IPS-15b (cell line): ENCODE measurements at regions not wholly inside any gene's neighbourhood (a gene's known extent, or its start where the extent isn't known, plus 50 kb on each side); places are given as distances from the start of the nearest gene placed in this dataset.

Source experiments
- H3K27me3 ChIP-seq: one replicate; pipeline ENCODE4 v1.6.1; 2013; ENCODE audit warnings: low read length; ENCODE audit not compliant: control insufficient read depth, insufficient read depth
- H3K36me3 ChIP-seq: one replicate; pipeline ENCODE4 v1.6.1; 2013; ENCODE audit warnings: low read length; ENCODE audit not compliant: control insufficient read depth, insufficient read depth
- H3K4me1 ChIP-seq: one replicate; pipeline ENCODE4 v1.6.1; 2013; ENCODE audit warnings: mild to moderate bottlenecking, low read length; ENCODE audit not compliant: control insufficient read depth, insufficient read depth
- H3K4me3 ChIP-seq: one replicate; pipeline ENCODE4 v1.5.1; 2013; ENCODE audit warnings: low read depth, low read length
- H3K9ac ChIP-seq: one replicate; pipeline ENCODE4 v1.6.1; 2013; ENCODE audit warnings: low read depth, mild to moderate bottlenecking, low read length
- H3K9me3 ChIP-seq: one replicate; pipeline ENCODE4 v1.6.1; 2013; ENCODE audit warnings: mild to moderate bottlenecking, low read length; ENCODE audit not compliant: control insufficient read depth, insufficient read depth

GRCh38 chr14:43981135-43981768 is 525.8 kb downstream of the FSCB start:
- H3K36me3 ChIP-seq = no peaks in the 10 kb centered on the region
- no peak overlapping the region for H3K9ac ChIP-seq
- H3K27me3 ChIP-seq = no peaks in the 10 kb centered on the region
- no peak overlapping the region for H3K4me3 ChIP-seq
- H3K9me3 ChIP-seq = no peaks in the 10 kb centered on the region
- H3K4me1 ChIP-seq = no peaks in the 10 kb centered on the region

- Histone ChIP-seq H3K9me3 (no peaks in the 10 kb centered on the region), H3K36me3 (no peaks in the 10 kb centered on the region)
Measured at GRCh38 chr14:43956741-43957140, 550.3 kb downstream of the FSCB start.

GRCh38 chr14:43949400-43949799 is 557.7 kb downstream of the FSCB start:
- peaks cover 12% of the 10 kb centered on the region for H3K4me1 ChIP-seq

More at GRCh38 chr14:43956741-43957140, 550.3 kb downstream of the FSCB start:
- H3K27me3 ChIP-seq = no peaks in the 10 kb centered on the region
- no peak overlapping the region for H3K4me3 ChIP-seq
- H3K4me1 ChIP-seq = no peaks in the 10 kb centered on the region
- no peak overlapping the region for H3K9ac ChIP-seq

GRCh38 chr14:43939836-43940235 is 567.2 kb downstream of the FSCB start:
- no peaks in the 10 kb centered on the region for H3K27me3 ChIP-seq
- H3K9ac ChIP-seq = no peak overlapping the region
- no peaks in the 10 kb centered on the region for H3K9me3 ChIP-seq
- H3K4me1 ChIP-seq = no peaks in the 10 kb centered on the region
- no peaks in the 10 kb centered on the region for H3K36me3 ChIP-seq
- no peak overlapping the region for H3K4me3 ChIP-seq

More at GRCh38 chr14:43949400-43949799, 557.7 kb downstream of the FSCB start:
- Histone ChIP-seq H3K4me3 (no peak overlapping the region), H3K36me3 (no peaks in the 10 kb centered on the region), H3K9me3 (no peaks in the 10 kb centered on the region), H3K9ac (no peak overlapping the region), H3K27me3 (no peaks in the 10 kb centered on the region)

DNA sequence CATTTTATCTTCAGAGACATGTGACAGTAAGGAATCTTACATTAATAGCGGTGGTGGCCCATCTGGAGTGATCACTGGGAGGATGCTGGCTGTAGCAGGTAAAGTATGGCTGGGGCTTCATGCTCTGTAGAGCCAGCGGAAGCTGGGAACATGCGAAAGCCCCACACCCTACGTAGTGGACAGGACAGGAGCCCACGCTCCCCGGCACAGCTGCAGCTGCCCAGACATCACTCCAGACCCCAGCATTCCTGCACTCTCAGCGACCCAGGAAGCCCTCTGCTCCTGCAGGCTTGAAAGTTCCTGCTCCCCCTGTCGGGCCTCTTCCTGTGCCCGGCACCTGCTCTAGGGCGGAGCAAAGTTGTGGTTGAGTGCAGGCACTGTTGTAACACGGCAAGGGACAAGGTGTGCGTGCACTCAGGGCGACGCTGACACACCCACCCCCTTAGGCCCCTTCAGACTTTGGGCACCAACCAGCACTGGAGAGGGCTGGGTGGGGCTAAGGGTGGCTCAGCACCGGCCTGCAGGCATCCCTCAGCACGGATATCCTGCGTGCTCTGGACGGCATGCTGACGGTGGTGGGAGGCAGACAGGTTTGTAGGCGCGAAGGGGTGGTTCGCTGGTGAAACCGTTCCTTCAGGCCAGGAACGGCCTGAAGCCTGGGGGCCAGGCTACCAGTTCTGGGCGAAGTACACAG is 568.3 kb downstream of the FSCB start:
- no peaks in the 10 kb centered on the region for H3K4me1 ChIP-seq
- no peaks in the 10 kb centered on the region for H3K9me3 ChIP-seq
- H3K27me3 ChIP-seq = no peaks in the 10 kb centered on the region
- H3K9ac ChIP-seq = no peak overlapping the region
- no peaks in the 10 kb centered on the region for H3K36me3 ChIP-seq
- no peak overlapping the region for H3K4me3 ChIP-seq

DNA sequence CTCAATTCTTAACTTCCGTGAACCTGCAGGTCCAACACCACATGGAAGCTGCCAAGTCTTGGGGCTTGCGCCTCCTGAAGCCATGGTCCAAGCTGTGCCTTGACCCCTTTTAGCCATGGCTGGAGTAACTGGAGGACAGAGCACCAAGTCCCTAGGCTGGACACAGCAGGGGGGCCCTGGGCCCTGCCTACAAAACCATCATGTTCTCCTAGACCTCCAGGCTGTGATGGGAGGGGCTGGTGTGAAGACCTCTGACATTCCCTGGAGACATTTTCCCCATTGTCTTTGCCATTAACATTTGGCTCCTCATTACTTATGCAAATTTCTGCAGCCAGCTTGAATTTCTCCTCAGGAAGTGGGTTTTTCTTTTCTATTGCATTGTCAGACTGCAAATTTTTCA is 570.1 kb downstream of the FSCB start:
- no peaks in the 10 kb centered on the region for H3K27me3 ChIP-seq
- H3K4me3 ChIP-seq = no peak overlapping the region
- no peaks in the 10 kb centered on the region for H3K9me3 ChIP-seq
- no peaks in the 10 kb centered on the region for H3K4me1 ChIP-seq
- H3K9ac ChIP-seq = no peak overlapping the region
- no peaks in the 10 kb centered on the region for H3K36me3 ChIP-seq

GRCh38 chr14:43934102-43934501 is 573.0 kb downstream of the FSCB start:
- Histone ChIP-seq H3K27me3 (no peaks in the 10 kb centered on the region), H3K9ac (no peak overlapping the region), H3K36me3 (no peaks in the 10 kb centered on the region)

DNA sequence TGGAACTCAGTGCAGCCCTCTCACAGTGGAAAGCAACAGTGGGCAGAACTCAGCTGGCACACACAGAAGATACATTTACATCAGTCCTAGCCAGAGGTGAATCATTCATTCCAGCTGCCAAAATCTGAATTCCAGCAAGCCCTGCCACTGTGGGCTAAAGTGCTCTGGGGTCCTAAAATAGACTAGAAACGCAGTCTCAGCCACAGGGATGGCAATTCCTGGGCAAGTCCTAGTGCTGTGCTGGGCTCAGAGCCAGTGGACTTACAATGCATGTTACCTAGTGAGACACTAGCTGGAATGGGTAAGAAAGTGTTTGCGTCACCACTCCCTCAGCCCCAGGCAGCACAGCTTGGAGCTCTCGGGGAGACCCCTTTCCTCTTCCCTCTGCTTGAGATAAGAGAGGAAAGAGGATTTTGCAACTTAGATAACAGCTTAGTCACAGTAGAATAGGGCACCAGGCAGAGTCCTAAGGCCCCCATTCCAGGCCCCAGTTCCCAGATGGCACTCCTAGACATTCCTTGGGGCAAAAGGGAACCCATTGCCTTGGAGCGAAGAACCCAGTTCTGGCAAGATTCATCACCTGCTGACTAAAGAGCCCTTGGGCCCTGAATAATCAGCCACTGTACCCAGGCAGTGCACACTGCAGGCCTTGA is 592.9 kb downstream of the FSCB start:
- H3K9me3 ChIP-seq = no peaks in the 10 kb centered on the region
- H3K9ac ChIP-seq = no peak overlapping the region
- no peak overlapping the region for H3K4me3 ChIP-seq
- H3K36me3 ChIP-seq = no peaks in the 10 kb centered on the region
- no peaks in the 10 kb centered on the region for H3K27me3 ChIP-seq
- H3K4me1 ChIP-seq = no peaks in the 10 kb centered on the region

More at GRCh38 chr14:43934102-43934501, 573.0 kb downstream of the FSCB start:
- no peaks in the 10 kb centered on the region for H3K9me3 ChIP-seq
- H3K4me1 ChIP-seq = no peaks in the 10 kb centered on the region
- no peak overlapping the region for H3K4me3 ChIP-seq

- H3K9ac ChIP-seq = no peak overlapping the region
- no peaks in the 10 kb centered on the region for H3K9me3 ChIP-seq
- H3K27me3 ChIP-seq = no peaks in the 10 kb centered on the region
- no peak overlapping the region for H3K4me3 ChIP-seq
- no peaks in the 10 kb centered on the region for H3K36me3 ChIP-seq
- peaks cover 4% of the 10 kb centered on the region for H3K4me1 ChIP-seq
Measured at GRCh38 chr14:43903209-43903608, 603.9 kb downstream of the FSCB start.

DNA sequence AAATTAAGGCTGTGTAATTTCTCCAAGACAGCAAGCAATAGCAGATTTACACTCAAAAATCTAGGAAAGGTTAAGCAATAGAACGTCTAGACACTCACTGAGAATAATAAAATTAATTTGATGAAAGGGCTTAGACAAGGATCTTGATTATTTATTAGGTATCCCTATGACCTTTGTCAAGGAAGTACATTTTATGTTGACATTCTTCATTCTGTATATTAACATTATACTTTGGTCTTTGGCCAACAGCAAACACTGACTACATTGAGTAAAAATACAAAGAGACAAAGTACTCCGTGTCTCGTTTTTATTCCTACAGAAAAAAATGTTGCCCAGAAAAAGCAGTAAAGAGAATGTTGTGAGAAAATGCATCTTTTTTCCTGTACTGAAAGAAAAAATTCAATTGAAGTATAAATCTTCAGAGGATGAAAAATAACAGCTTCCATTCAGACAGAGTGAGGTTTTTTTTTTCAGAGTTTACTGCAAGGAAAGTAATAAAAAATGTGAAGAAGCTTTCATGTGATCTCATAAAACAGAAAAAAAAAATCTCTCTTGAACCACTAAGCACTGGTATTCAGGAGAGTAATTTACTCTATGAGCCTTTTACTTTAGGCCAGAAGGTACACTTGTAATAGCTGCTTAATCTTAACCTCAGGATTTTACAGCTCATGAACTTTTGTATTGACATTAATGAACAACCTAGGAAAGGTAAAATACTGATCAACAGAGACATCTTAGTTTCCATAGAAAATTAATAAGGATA is 605.0 kb downstream of the FSCB start:
- no peak overlapping the region for H3K4me3 ChIP-seq
- H3K36me3 ChIP-seq = no peaks in the 10 kb centered on the region
- no peak overlapping the region for H3K9ac ChIP-seq
- H3K4me1 ChIP-seq = peaks cover 4% of the 10 kb centered on the region
- no peaks in the 10 kb centered on the region for H3K27me3 ChIP-seq
- H3K9me3 ChIP-seq = no peaks in the 10 kb centered on the region

DNA sequence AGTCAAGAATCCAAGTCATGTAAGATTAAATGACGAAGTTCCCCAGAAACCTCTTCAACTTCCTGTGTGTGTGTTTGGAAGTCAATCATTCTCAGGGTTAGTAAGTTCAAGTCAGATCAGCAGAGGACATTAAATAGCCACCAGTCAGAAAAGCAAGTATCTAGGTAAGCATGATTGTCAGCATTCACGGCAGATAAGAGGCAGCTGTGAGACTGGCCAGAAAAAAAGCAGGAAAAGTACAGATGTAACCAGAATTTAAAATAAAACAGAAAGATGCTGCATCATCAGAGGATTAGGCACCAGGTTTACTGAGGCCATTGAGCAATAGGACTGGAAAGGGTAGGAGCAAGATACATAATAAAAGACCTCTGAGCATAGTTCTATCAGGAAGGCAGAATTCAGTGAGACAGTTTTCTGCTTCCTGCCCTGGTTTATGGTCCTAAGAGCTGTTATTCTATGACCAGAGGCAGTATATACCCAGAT is 606.9 kb downstream of the FSCB start:
- no peaks in the 10 kb centered on the region for H3K9me3 ChIP-seq
- H3K4me3 ChIP-seq = no peak overlapping the region
- peaks cover 4% of the 10 kb centered on the region for H3K4me1 ChIP-seq
- peak overlapping the region; percentile 12 for H3K9ac ChIP-seq
- H3K27me3 ChIP-seq = no peaks in the 10 kb centered on the region
- H3K36me3 ChIP-seq = no peaks in the 10 kb centered on the region
